Mucosa of descending colon (tissue), 3 donors: ENCODE measurements at regions not wholly inside any gene's neighbourhood (a gene's known extent, or its start where the extent isn't known, plus 50 kb on each side); places are given as distances from the start of the nearest gene placed in this dataset.
A peak's percentile ranks its signal among the peaks of the same experiment; 100 is the strongest.

Experiments used
- ATAC-seq: fragments of 200-7000 bp; cut with Tn5 transposase; one replicate; pipeline ENCODE4 v1.9.1; 2020; ENCODE audit warnings: mild to moderate bottlenecking, moderate library complexity
- DNase-seq, 3 donors: peaks; one replicate each; pipeline ENCODE4 v3.0.0-alpha.2; 2020
- H3K36me3 ChIP-seq: fragments of 200-600 bp; one replicate; pipeline ENCODE4 v1.8.0; 2021; ENCODE audit warnings: low read depth, mild to moderate bottlenecking
- H3K4me1 ChIP-seq: fragments of 200-600 bp; one replicate; pipeline ENCODE4 v1.8.0; 2021; ENCODE audit warnings: low read depth, mild to moderate bottlenecking
- H3K4me3 ChIP-seq: fragments of 200-600 bp; one replicate; pipeline ENCODE4 v1.8.0; 2021; ENCODE audit warnings: mild to moderate bottlenecking
- H3K9me3 ChIP-seq: fragments of 200-600 bp; one replicate; pipeline ENCODE4 v1.8.0; 2021; ENCODE audit warnings: mild to moderate bottlenecking
- CTCF ChIP-seq: fragments of 200-600 bp; IDR thresholded peaks from one replicate; pipeline ENCODE4 v1.8.0; 2022; ENCODE audit warnings: antibody characterized with exemption, mild to moderate bottlenecking
- intact Hi-C, 2 donors: fragments of 100-400 bp; cut with DNase I in 1 of 2; cut with micrococcal nuclease in 1 of 2; formaldehyde crosslinking; loops; one replicate each; pipeline versions ENCODE4 v1.11.0 to v1.11.1; 2022; cut with DNase I, micrococcal nuclease
- donor health status: DM: no; HTN: no; CAD: no; lungs with moderate emphysema.
- donor health status: DM: no; HTN: no; CAD: no.
- donor health status: DM: no; HTN: yes; CAD: no.

GRCh38 chr13:27855381-27855780 is 63.1 kb downstream of the GSX1 start:
- TF ChIP-seq CTCF, result no peak
- H3K4me3 ChIP-seq, result no peak overlapping the region
- H3K36me3 ChIP-seq, result no peaks in the 10 kb centered on the region
- H3K9me3 ChIP-seq, result no peaks in the 10 kb centered on the region
- DNase-seq (no peak), ATAC-seq (no peak)
- intact Hi-C loops, result no loop called here
- no peaks in the 10 kb centered on the region for H3K4me1 ChIP-seq

- no peak for TF ChIP-seq CTCF
- Histone ChIP-seq H3K4me3 (no peak overlapping the region), H3K36me3 (no peaks in the 10 kb centered on the region), H3K4me1 (no peaks in the 10 kb centered on the region), H3K9me3 (no peaks in the 10 kb centered on the region)
- intact Hi-C loops, result no loop called here
- ATAC-seq (peak; percentile 42), DNase-seq (no peak)
Observed at GRCh38 chr13:27857282-27857681, 62.5 kb upstream of the PDX1 start.

GRCh38 chr13:27858046-27858445 is 61.8 kb upstream of the PDX1 start:
- no peaks in the 10 kb centered on the region for H3K36me3 ChIP-seq
- no peak for ATAC-seq
- intact Hi-C loops, result no loop called here
- no peak for TF ChIP-seq CTCF
- no peaks in the 10 kb centered on the region for H3K9me3 ChIP-seq
- H3K4me3 ChIP-seq, result no peak overlapping the region
- DNase-seq, result no peak
- H3K4me1 ChIP-seq, result no peaks in the 10 kb centered on the region

- no peaks in the 10 kb centered on the region for H3K9me3 ChIP-seq
- ATAC-seq (no peak), DNase-seq (no peak)
- intact Hi-C loops, result no loop called here
- no peaks in the 10 kb centered on the region for H3K36me3 ChIP-seq
- no peak overlapping the region for H3K4me3 ChIP-seq
- no peaks in the 10 kb centered on the region for H3K4me1 ChIP-seq
- no peak for TF ChIP-seq CTCF
Observed at GRCh38 chr13:27860743-27861142, 59.1 kb upstream of the PDX1 start.

- Histone ChIP-seq H3K4me1 (no peaks in the 10 kb centered on the region), H3K36me3 (no peaks in the 10 kb centered on the region), H3K4me3 (no peak overlapping the region), H3K9me3 (no peaks in the 10 kb centered on the region)
- intact Hi-C loops, result no loop called here
- TF ChIP-seq CTCF, result no peak
- no peak for ATAC-seq
- no peak for DNase-seq
Observed at GRCh38 chr13:27861165-27861564, 58.6 kb upstream of the PDX1 start.
